ENCODE measurements at regions not wholly inside any gene's neighbourhood (a gene's known extent, or its start where the extent isn't known, plus 50 kb on each side); places are given as distances from the start of the nearest gene placed in this dataset.

GRCh38 chr15:94700211-94700610 lies 468.9 kb downstream of the MCTP2 start:
- TF ChIP-seq CTCF (IDR thresholded peaks at IDR 0.05), result no peak
- no peak for TF ChIP-seq POLR2AphosphoS5 (IDR thresholded peaks at IDR 0.05)
